ENCODE measurements at regions not wholly inside any gene's neighbourhood (a gene's known extent, or its start where the extent isn't known, plus 50 kb on each side); places are given as distances from the start of the nearest gene placed in this dataset.

DNA sequence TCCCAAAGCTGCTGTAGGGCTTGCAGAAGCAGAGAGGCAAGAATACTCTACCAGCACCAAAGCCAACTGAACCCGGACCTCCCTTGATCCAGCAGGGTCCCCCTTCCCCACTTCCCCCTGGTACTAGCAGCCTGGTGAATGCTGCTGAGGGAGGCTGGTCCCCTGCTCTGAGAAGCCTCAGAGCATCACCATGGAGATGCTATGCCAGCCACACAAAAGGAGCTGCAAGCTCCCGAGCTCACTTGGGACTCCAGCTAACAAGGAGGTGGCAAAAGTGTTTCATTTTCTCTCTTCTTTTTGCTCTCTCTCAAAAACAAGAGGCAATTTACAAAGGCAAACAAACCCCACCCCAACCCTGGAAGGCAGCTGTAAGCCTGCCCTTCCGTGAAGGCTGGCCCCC, 509.8 kb downstream of the BUD13 start:
- TF ChIP-seq POLR2AphosphoS5 (IDR thresholded peaks at IDR 0.05) = no peak
- TF ChIP-seq, protein P1, sequence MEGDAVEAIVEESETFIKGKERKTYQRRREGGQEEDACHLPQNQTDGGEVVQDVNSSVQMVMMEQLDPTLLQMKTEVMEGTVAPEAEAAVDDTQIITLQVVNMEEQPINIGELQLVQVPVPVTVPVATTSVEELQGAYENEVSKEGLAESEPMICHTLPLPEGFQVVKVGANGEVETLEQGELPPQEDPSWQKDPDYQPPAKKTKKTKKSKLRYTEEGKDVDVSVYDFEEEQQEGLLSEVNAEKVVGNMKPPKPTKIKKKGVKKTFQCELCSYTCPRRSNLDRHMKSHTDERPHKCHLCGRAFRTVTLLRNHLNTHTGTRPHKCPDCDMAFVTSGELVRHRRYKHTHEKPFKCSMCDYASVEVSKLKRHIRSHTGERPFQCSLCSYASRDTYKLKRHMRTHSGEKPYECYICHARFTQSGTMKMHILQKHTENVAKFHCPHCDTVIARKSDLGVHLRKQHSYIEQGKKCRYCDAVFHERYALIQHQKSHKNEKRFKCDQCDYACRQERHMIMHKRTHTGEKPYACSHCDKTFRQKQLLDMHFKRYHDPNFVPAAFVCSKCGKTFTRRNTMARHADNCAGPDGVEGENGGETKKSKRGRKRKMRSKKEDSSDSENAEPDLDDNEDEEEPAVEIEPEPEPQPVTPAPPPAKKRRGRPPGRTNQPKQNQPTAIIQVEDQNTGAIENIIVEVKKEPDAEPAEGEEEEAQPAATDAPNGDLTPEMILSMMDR (IDR thresholded peaks at IDR 0.05) = no peak
- no peak for TF ChIP-seq POLR2A (IDR thresholded peaks at IDR 0.05)

Data from gastroesophageal sphincter (tissue), 3 donors.